ENCODE measurements at regions not wholly inside any gene's neighbourhood (a gene's known extent, or its start where the extent isn't known, plus 50 kb on each side); places are given as distances from the start of the nearest gene placed in this dataset.

DNA sequence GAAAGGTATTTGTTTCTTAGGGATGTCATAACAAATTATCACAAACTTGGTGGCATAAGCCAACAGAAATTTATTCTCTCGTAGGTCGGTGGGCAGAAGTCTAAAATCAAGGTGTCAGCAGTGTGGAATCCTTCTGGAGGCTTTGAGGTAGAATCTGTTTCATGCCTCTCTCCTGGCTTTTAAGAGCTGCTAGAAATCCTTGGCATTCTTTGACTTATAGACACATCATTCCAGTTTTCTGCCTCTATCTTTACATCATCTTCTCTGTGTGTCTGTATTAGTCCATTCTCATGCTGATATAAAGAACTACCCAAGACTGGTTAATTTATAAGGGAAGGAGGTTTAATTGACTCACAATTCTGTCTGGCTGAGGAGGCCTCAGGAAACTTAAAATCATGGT lies 488.1 kb upstream of the PAPPA start:
- H3K27me3 ChIP-seq, result no peaks in the 10 kb centered on the region
- no peak overlapping the region for H3K4me3 ChIP-seq
- DNase-seq, result no peak
- no peaks in the 10 kb centered on the region for H3K36me3 ChIP-seq
- no peak for TF ChIP-seq EP300 (IDR thresholded peaks at IDR 0.05)
- no peak for TF ChIP-seq CTCF (IDR thresholded peaks at IDR 0.05)
- no peak for TF ChIP-seq POLR2A (IDR thresholded peaks at IDR 0.05)
- H3K4me1 ChIP-seq (ENCODE audit: insufficient read depth), result no peaks in the 10 kb centered on the region
- no peak overlapping the region for H3K27ac ChIP-seq
- intact Hi-C loops (cut with DNase I), result no loop called here
- no peaks in the 10 kb centered on the region for H3K9me3 ChIP-seq
- 74 to 84% (median 79%) methylated on average over 2 of the region's 2 CpGs for WGBS, 3 donors

DNA sequence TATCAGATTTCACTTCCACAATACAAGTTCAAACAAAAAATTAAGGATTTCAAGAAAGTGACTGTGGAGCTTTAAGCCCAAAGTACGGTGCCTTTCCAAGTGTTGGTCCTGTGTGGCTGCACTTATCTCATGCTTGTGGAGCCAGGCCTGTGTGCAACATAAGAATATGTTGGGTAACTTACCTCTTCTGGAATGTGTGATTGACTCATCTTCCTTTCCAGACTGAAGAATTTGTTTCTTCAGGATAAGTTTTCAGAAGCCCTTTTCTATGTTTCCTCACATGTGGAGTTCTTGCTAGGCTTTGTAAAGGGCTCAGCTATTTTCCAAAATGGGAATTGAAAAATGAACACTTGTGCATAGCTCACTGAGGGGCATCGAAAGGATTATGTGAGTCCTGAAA lies 485.1 kb upstream of the PAPPA start:
- no peaks in the 10 kb centered on the region for H3K9me3 ChIP-seq
- no peaks in the 10 kb centered on the region for H3K36me3 ChIP-seq
- WGBS, 3 donors, result 81 to 88% (median 86%) methylated on average over 2 of the region's 2 CpGs
- H3K27ac ChIP-seq, result no peak overlapping the region
- intact Hi-C loops (cut with DNase I), result no loop called here
- H3K4me1 ChIP-seq (ENCODE audit: insufficient read depth), result no peaks in the 10 kb centered on the region
- TF ChIP-seq CTCF (IDR thresholded peaks at IDR 0.05) (no peak), POLR2A (IDR thresholded peaks at IDR 0.05) (no peak)
- DNase-seq, result no peak
- H3K4me3 ChIP-seq, result no peak overlapping the region
- no peaks in the 10 kb centered on the region for H3K27me3 ChIP-seq

DNA sequence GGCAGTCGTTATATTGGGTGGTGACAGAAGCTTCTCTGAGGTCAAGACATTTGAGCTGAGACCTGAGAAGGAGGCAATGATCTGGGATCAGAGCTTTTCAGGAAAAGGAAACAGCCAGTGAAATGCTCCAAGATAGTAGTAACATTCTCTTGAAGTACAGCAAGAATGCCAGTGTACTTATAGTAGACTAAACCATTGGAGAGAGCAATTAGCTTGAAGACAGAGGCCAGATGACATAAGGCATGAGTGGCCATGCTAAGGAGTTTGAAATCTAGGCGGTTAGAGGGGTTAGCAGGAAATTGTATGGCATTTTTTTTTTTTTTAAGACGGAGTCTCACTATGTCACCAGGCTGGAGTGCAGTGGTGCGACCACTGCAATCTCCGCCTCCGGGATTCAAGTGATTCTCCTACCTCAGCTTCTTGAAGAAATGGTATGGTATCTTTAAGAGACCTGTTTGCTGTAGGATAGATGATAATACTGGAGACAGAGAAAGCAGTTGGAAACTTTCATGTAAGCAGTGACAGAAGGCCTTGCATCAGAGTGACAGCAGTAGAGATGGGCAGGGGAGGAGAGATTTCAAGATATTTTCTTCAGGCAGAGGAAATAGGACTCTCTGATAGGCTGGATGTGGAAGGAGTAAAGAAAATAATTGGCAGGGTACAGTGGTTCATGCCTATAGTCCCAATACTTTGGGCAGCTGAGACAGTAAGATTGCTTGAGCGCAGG lies 482.2 kb upstream of the PAPPA start:
- 87 to 92% (median 91%) methylated on average over 7 of the region's 7 CpGs for WGBS, 3 donors
- TF ChIP-seq CTCF (IDR thresholded peaks at IDR 0.05) (no peak), POLR2A (IDR thresholded peaks at IDR 0.05) (no peak), EP300 (IDR thresholded peaks at IDR 0.05) (no peak)
- Histone ChIP-seq H3K4me3 (no peak overlapping the region), H3K27me3 (no peaks in the 10 kb centered on the region), H3K9me3 (no peaks in the 10 kb centered on the region), H3K27ac (no peak overlapping the region), H3K4me1 (ENCODE audit: insufficient read depth) (no peaks in the 10 kb centered on the region), H3K36me3 (no peaks in the 10 kb centered on the region)
- intact Hi-C loops (cut with DNase I), result no loop called here
- DNase-seq, result no peak

DNA sequence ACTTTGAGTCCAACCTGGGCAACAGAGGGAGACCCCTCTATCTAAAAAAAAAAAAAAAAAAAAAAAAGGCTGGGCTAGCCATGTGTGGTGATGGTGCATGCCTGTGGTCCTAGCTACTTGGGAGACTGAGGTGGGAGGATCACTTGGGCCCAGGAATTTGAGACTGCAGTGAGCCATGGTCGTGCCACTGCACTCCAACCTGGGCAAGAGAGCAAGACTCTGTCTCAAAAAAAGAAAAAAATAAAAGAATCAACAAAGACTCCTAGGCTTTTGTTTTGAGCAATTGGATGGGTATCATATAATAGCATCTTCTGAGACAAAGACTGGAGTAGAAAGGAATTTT lies 481.7 kb upstream of the PAPPA start:
- intact Hi-C loops (cut with DNase I), result no loop called here
- Histone ChIP-seq H3K27ac (no peak overlapping the region), H3K27me3 (no peaks in the 10 kb centered on the region), H3K4me3 (no peak overlapping the region), H3K9me3 (no peaks in the 10 kb centered on the region), H3K36me3 (no peaks in the 10 kb centered on the region), H3K4me1 (ENCODE audit: insufficient read depth) (no peaks in the 10 kb centered on the region)
- no peak for DNase-seq
- 73 to 86% (median 75%) methylated on average over 1 of the region's 1 CpG for WGBS, 3 donors
- no peak for TF ChIP-seq POLR2A (IDR thresholded peaks at IDR 0.05)
- TF ChIP-seq EP300 (IDR thresholded peaks at IDR 0.05), result no peak
- TF ChIP-seq CTCF (IDR thresholded peaks at IDR 0.05), result no peak
